ENCODE measurements at regions not wholly inside any gene's neighbourhood (a gene's known extent, or its start where the extent isn't known, plus 50 kb on each side); places are given as distances from the start of the nearest gene placed in this dataset.

- TF ChIP-seq CTCF (IDR thresholded peaks at IDR 0.05; ENCODE audit: insufficient read depth, low read depth, low read length, missing control alignments), result no peak
- H3K4me3 ChIP-seq (ENCODE audit: low read length), result no peak overlapping the region
- DNase-seq (ENCODE audit: low read depth), result no peak
Observed at GRCh38 chr2:16035747-16036745, 95.7 kb downstream of the MYCN start.

GRCh38 chr2:16034975-16035746 is 94.8 kb downstream of the MYCN start:
- no peak overlapping the region for H3K4me3 ChIP-seq (ENCODE audit: low read length)
- TF ChIP-seq CTCF (IDR thresholded peaks at IDR 0.05; ENCODE audit: insufficient read depth, low read depth, low read length, missing control alignments), result no peak
- DNase-seq (ENCODE audit: low read depth), result no peak

DNA sequence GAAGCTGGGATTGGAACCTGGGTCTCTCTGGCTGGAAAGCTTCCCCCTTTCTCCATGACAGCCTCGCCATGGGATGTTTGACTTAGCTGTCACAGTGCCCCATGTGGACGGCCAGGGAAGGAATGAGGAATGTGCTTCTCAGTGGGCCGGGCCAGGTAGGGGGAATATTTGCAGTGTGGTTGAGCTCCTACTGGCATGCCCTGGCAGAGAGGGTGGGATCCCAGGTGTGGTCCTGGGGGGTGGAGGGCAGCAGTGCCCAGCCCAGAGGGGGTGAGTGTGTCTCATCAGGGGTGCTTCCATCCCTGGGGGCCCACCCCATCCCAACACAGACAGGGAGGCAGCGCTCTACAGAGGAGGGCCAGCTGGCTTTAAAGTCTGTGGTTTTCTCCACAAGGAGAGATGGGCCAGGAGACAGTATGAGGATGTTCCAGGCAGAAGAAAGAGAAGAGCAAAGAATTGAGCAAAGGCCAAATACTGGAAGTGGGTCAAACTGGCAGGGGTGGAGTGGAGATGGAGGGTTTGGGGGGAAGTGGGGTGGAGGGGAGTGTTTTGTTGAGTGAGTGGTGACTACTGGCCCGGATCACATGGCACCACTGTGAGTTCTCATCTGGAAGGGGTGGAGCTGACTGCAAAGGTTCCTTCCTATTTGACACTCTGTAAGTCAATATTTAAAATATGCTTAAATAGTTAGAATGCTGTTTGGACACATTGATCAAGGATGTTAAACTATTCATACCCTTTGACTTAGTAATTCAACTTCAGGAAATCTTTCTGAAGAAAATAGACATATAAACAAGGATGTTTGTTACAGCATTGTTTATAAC is 94.0 kb downstream of the MYCN start:
- no peak overlapping the region for H3K4me3 ChIP-seq (ENCODE audit: low read length)
- no peak for DNase-seq (ENCODE audit: low read depth)
- TF ChIP-seq CTCF (IDR thresholded peaks at IDR 0.05; ENCODE audit: insufficient read depth, low read depth, low read length, missing control alignments), result no peak

DNA sequence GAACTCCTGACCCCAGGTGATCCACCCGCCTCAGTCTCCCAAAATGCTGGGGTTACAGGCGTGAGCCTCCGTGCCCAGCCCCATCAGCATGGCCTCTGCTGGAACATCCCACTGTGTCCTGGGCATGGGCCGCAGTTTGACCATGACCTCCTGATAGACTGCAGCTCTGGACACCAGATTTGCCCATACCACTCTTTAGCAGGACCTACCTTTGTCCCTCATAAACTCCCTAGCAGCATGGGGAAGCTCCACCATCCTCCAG is 92.6 kb downstream of the MYCN start:
- no peak for TF ChIP-seq CTCF (IDR thresholded peaks at IDR 0.05; ENCODE audit: insufficient read depth, low read depth, low read length, missing control alignments)
- H3K4me3 ChIP-seq (ENCODE audit: low read length), result no peak overlapping the region
- DNase-seq (ENCODE audit: low read depth), result no peak

GRCh38 chr2:16032282-16033031 is 92.1 kb downstream of the MYCN start:
- DNase-seq (ENCODE audit: low read depth), result no peak
- TF ChIP-seq CTCF (IDR thresholded peaks at IDR 0.05; ENCODE audit: insufficient read depth, low read depth, low read length, missing control alignments), result no peak
- H3K4me3 ChIP-seq (ENCODE audit: low read length), result no peak overlapping the region

DNA sequence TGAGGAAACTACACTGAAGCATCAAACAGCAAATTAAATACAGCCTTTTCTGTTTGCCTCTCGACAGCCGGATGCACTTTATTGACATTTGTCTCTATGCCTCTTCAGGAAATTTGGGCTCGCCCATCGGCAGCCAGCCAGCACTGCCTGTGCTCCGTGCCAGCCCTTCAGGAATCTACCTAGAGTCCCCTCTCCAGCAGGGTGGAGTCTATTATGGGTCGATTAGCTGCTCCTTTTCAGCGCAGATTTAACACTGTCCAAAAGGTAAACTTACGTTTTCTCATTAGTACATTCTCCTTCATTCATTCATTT is 91.5 kb downstream of the MYCN start:
- no peak for DNase-seq (ENCODE audit: low read depth)
- no peak for TF ChIP-seq CTCF (IDR thresholded peaks at IDR 0.05; ENCODE audit: insufficient read depth, low read depth, low read length, missing control alignments)
- H3K4me3 ChIP-seq (ENCODE audit: low read length), result no peak overlapping the region

All from epithelial cell of esophagus (primary cell).